ENCODE measurements at regions not wholly inside any gene's neighbourhood (a gene's known extent, or its start where the extent isn't known, plus 50 kb on each side); places are given as distances from the start of the nearest gene placed in this dataset.

- Histone ChIP-seq H3K27me3 (peaks cover 0 to 47% of the 10 kb centered on the region in 2 donors), H3K4me3 (no peak overlapping the region), H3K36me3 (no peaks in the 10 kb centered on the region), H3K27ac (no peak overlapping the region), H3K9me3 (peaks cover 4 to 12% of the 10 kb centered on the region in 2 donors), H3K4me1 (no peaks in the 10 kb centered on the region)
- TF ChIP-seq CTCF (IDR thresholded peaks at IDR 0.05) = no peak
- no peak for TF ChIP-seq POLR2AphosphoS5 (IDR thresholded peaks at IDR 0.05)
- TF ChIP-seq POLR2A (IDR thresholded peaks at IDR 0.05) = no peak
- intact Hi-C loops (cut with DNase I; ENCODE audit: low total_unique reads) = no loop called here
- no peak for DNase-seq (ENCODE audit: low spot score in 2 of 2)
Measured at GRCh38 chr10:131513445-131513844, 201.9 kb upstream of the TCERG1L start.

DNA sequence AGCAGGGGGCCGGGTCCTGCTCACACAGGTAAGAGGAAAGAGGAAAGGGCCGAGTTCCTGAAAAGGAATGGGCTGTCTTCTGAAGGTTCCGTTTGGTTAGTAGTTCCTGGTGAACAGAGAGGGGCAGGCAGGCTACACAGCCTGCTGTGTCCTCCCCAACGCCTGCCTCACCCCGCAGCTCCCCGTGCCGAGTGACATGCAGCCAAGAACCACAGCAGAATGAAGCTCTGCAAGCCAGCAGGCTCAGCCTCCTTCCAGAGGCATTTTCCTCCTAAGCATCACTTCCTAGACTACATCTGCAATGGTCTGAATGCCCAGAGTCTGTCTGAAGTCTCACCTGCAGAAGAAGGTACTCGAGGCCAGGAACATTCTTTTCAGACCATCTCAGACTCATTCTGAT, 202.4 kb upstream of the TCERG1L start:
- H3K4me3 ChIP-seq = no peak overlapping the region
- no peaks in the 10 kb centered on the region for H3K36me3 ChIP-seq
- intact Hi-C loops (cut with DNase I; ENCODE audit: low total_unique reads) = no loop called here
- no peak for DNase-seq (ENCODE audit: low spot score in 2 of 2)
- TF ChIP-seq POLR2AphosphoS5 (IDR thresholded peaks at IDR 0.05) (no peak), POLR2A (IDR thresholded peaks at IDR 0.05) (no peak), CTCF (IDR thresholded peaks at IDR 0.05) (no peak)
- no peak overlapping the region for H3K27ac ChIP-seq
- peaks cover 0 to 51% of the 10 kb centered on the region in 2 donors for H3K27me3 ChIP-seq
- no peaks in the 10 kb centered on the region for H3K4me1 ChIP-seq
- peaks cover 4 to 12% of the 10 kb centered on the region in 2 donors for H3K9me3 ChIP-seq

DNA sequence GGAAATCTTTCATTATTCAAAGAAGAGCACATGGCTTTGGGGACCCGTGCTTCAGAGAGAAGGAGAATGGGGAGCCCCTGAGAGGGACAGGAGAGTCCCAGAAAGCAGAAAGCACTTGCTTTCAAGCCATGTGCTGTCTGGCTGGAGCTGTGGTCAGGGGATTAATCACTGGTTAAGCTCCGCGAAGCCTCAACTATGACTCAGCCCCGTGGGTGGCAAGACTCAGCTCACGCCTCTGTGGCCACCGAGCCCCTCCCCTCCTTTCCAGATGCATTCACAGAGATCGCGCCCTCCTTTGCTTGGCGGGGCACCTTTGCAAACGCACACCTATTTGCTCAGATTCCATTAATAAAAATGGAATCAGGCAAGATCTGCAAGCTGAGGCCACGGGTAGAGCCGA, 202.9 kb upstream of the TCERG1L start:
- DNase-seq (ENCODE audit: low spot score in 2 of 2) = no peak
- Histone ChIP-seq H3K27ac (no peak overlapping the region), H3K27me3 (peaks cover 0 to 51% of the 10 kb centered on the region in 2 donors), H3K4me1 (no peaks in the 10 kb centered on the region), H3K9me3 (peaks cover 4 to 12% of the 10 kb centered on the region in 2 donors), H3K4me3 (no peak overlapping the region), H3K36me3 (no peaks in the 10 kb centered on the region)
- TF ChIP-seq POLR2A (IDR thresholded peaks at IDR 0.05) = no peak
- intact Hi-C loops (cut with DNase I; ENCODE audit: low total_unique reads) = no loop called here

DNA sequence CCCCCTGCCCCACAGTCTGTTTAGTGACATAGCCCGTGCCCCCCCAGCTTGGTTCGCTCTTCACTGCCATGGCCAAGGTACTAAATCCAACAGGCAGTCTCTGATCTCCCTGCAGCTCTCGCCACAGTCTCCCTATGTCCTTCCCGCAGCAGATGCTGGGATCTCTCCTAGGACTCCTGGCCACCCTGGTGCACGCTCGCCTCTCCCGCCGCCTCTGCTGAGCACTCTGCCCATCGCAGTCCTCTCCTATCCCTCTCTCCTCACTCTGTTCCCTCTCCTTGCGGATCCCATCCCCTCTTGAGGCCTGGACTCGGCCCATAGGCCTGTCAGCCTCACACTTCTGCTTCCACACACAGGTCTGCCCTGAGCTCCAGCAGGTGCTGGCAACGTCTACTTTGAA, 204.8 kb upstream of the TCERG1L start:
- Histone ChIP-seq H3K4me3 (no peak overlapping the region), H3K9me3 (no peaks in the 10 kb centered on the region), H3K27me3 (peaks cover 0 to 59% of the 10 kb centered on the region in 2 donors), H3K36me3 (no peaks in the 10 kb centered on the region), H3K4me1 (no peaks in the 10 kb centered on the region), H3K27ac (no peak overlapping the region)
- intact Hi-C loops (cut with DNase I; ENCODE audit: low total_unique reads) = no loop called here
- TF ChIP-seq CTCF (IDR thresholded peaks at IDR 0.05) = no peak
- TF ChIP-seq POLR2AphosphoS5 (IDR thresholded peaks at IDR 0.05) = no peak
- no peak for DNase-seq (ENCODE audit: low spot score in 2 of 2)

DNA sequence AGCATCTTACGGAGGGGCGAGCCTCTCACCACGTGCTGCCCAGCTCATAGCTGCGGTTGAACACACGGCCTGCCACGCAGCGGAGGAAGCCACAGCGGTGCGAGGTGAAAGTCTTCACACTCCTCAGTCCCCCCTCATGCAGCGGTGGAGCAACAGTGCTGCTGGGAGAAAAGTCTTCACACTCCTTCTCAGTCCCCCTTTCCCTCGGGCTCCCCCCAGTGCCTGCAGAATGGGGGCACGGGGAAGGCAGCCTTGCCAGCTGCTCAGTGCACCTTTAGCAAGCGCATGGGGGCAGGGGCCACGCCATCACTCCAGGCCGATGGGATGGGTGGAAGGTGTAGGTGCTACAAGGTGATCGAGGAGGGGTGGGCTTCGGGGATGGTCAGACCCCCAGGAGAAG, 206.3 kb upstream of the TCERG1L start:
- Histone ChIP-seq H3K4me1 (no peaks in the 10 kb centered on the region), H3K27me3 (peaks cover 0 to 54% of the 10 kb centered on the region in 2 donors), H3K4me3 (no peak overlapping the region), H3K36me3 (no peaks in the 10 kb centered on the region), H3K9me3 (no peaks in the 10 kb centered on the region), H3K27ac (no peak overlapping the region)
- DNase-seq (ENCODE audit: low spot score in 2 of 2) = no peak
- intact Hi-C loops (cut with DNase I; ENCODE audit: low total_unique reads) = no loop called here
- no peak for TF ChIP-seq CTCF (IDR thresholded peaks at IDR 0.05)
- no peak for TF ChIP-seq POLR2AphosphoS5 (IDR thresholded peaks at IDR 0.05)
- TF ChIP-seq POLR2A (IDR thresholded peaks at IDR 0.05) = no peak
